ENCODE measurements at regions not wholly inside any gene's neighbourhood (a gene's known extent, or its start where the extent isn't known, plus 50 kb on each side); places are given as distances from the start of the nearest gene placed in this dataset.
A peak's percentile ranks its signal among the peaks of the same experiment; 100 is the strongest.

- DNase-seq (ENCODE audit: low spot score): peak; percentile 33
Measured at GRCh38 chr22:48751539-48752437, 1075.9 kb downstream of the BRD1 start.

GRCh38 chr22:48750826-48751440 is 1076.7 kb downstream of the BRD1 start:
- DNase-seq (ENCODE audit: low spot score): peak; percentile 32

- DNase-seq (ENCODE audit: low spot score): peak; percentile 30
Measured at GRCh38 chr22:48750282-48750681, 1077.4 kb downstream of the BRD1 start.

- DNase-seq (ENCODE audit: low spot score): peak; percentile 39
Measured at GRCh38 chr22:48749555-48750227, 1078.0 kb downstream of the BRD1 start.

- DNase-seq (ENCODE audit: low spot score): peak; percentile 25
Measured at GRCh38 chr22:48748860-48749554, 1078.7 kb downstream of the BRD1 start.

- DNase-seq (ENCODE audit: low spot score): peak; percentile 32
Measured at GRCh38 chr22:48748113-48748859, 1079.4 kb downstream of the BRD1 start.

GRCh38 chr22:48746789-48747425 is 1080.8 kb downstream of the BRD1 start:
- peak; percentile 18 for DNase-seq (ENCODE audit: low spot score)

- peak; percentile 34 for DNase-seq (ENCODE audit: low spot score)
Measured at GRCh38 chr22:48745842-48746788, 1081.6 kb downstream of the BRD1 start.

GRCh38 chr22:48744967-48745841 is 1082.5 kb downstream of the BRD1 start:
- DNase-seq (ENCODE audit: low spot score): peak; percentile 32

GRCh38 chr22:48744283-48744641 is 1083.4 kb downstream of the BRD1 start:
- DNase-seq (ENCODE audit: low spot score): peak; percentile 15

- DNase-seq (ENCODE audit: low spot score): peak; percentile 31
Measured at GRCh38 chr22:48743601-48744282, 1083.9 kb downstream of the BRD1 start.

GRCh38 chr22:48742556-48743343 is 1084.9 kb downstream of the BRD1 start:
- peak; percentile 34 for DNase-seq (ENCODE audit: low spot score)

GRCh38 chr22:48742191-48742555 is 1085.5 kb downstream of the BRD1 start:
- DNase-seq (ENCODE audit: low spot score): no peak

- DNase-seq (ENCODE audit: low spot score): peak; percentile 21
Measured at GRCh38 chr22:48741540-48741939, 1086.1 kb downstream of the BRD1 start.

GRCh38 chr22:48740731-48741405 is 1086.8 kb downstream of the BRD1 start:
- no peak for DNase-seq (ENCODE audit: low spot score)

GRCh38 chr22:48740086-48740730 is 1087.5 kb downstream of the BRD1 start:
- DNase-seq (ENCODE audit: low spot score): peak; percentile 33
